ENCODE measurements at regions not wholly inside any gene's neighbourhood (a gene's known extent, or its start where the extent isn't known, plus 50 kb on each side); places are given as distances from the start of the nearest gene placed in this dataset.

GRCh38 chr4:177001271-177002175 is 208.8 kb upstream of the VEGFC start:
- intact Hi-C loops (cut with DNase I; ENCODE audit: low total_unique reads), result no loop called here
- TF ChIP-seq POLR2A (IDR thresholded peaks at IDR 0.05) (no peak), CTCF (IDR thresholded peaks at IDR 0.05) (no peak)
- no peak for DNase-seq (ENCODE audit: low spot score in 2 of 2)
- WGBS, 2 donors, result 50 to 63% methylated on average over 3 of the region's 3 CpGs
- no peak overlapping the region for H3K4me3 ChIP-seq (ENCODE audit: low read depth, poor library complexity, severe bottlenecking)

- no peak for DNase-seq (ENCODE audit: low spot score in 2 of 2)
- intact Hi-C loops (cut with DNase I; ENCODE audit: low total_unique reads), result no loop called here
- WGBS, 2 donors, result 63 to 75% methylated on average over 3 of the region's 3 CpGs
- H3K4me3 ChIP-seq (ENCODE audit: low read depth, poor library complexity, severe bottlenecking), result no peak overlapping the region
- TF ChIP-seq POLR2A (IDR thresholded peaks at IDR 0.05), result no peak
- TF ChIP-seq CTCF (IDR thresholded peaks at IDR 0.05), result no peak
These were observed 213.0 kb upstream of the VEGFC start for GRCh38 chr4:177005674-177006230.

- intact Hi-C loops (cut with DNase I; ENCODE audit: low total_unique reads), result no loop called here
- no peak overlapping the region for H3K4me3 ChIP-seq (ENCODE audit: low read depth, poor library complexity, severe bottlenecking)
- no peak for TF ChIP-seq POLR2A (IDR thresholded peaks at IDR 0.05)
- TF ChIP-seq CTCF (IDR thresholded peaks at IDR 0.05), result no peak
- no peak for DNase-seq (ENCODE audit: low spot score in 2 of 2)
These were observed 213.6 kb upstream of the VEGFC start for GRCh38 chr4:177006331-177006730.

- 81 to 94% methylated on average over 1 of the region's 1 CpG for WGBS, 2 donors
- intact Hi-C loops (cut with DNase I; ENCODE audit: low total_unique reads), result no loop called here
- no peak overlapping the region for H3K4me3 ChIP-seq (ENCODE audit: low read depth, poor library complexity, severe bottlenecking)
- no peak for TF ChIP-seq CTCF (IDR thresholded peaks at IDR 0.05)
- no peak for DNase-seq (ENCODE audit: low spot score in 2 of 2)
These were observed 215.5 kb upstream of the VEGFC start for GRCh38 chr4:177008071-177008835.

- TF ChIP-seq POLR2A (IDR thresholded peaks at IDR 0.05) (no peak), CTCF (IDR thresholded peaks at IDR 0.05) (no peak)
- intact Hi-C loops (cut with DNase I; ENCODE audit: low total_unique reads), result no loop called here
- 79 to 81% methylated on average over 4 of the region's 4 CpGs for WGBS, 2 donors
- H3K4me3 ChIP-seq (ENCODE audit: low read depth, poor library complexity, severe bottlenecking), result no peak overlapping the region
- DNase-seq (ENCODE audit: low spot score in 2 of 2), result no peak
These were observed 216.2 kb upstream of the VEGFC start for GRCh38 chr4:177008836-177009501.
